Nephron progenitor cell (in vitro differentiated cells): ENCODE measurements at regions not wholly inside any gene's neighbourhood (a gene's known extent, or its start where the extent isn't known, plus 50 kb on each side); places are given as distances from the start of the nearest gene placed in this dataset.

Source experiments
- DNase-seq: peaks from one replicate; pipeline ENCODE4 v3.0.0; 2021
- H3K27ac Mint-ChIP-seq: 2 replicates; pipeline ENCODE4 v1.8.0; 2021; ENCODE audit warnings: mild to moderate bottlenecking, moderate library complexity, mixed read lengths
- H3K27me3 Mint-ChIP-seq: 2 replicates; pipeline ENCODE4 v1.8.0; 2021; ENCODE audit warnings: mild to moderate bottlenecking, low read depth, mixed read lengths; ENCODE audit not compliant: poor library complexity
- H3K36me3 Mint-ChIP-seq: 2 replicates; pipeline ENCODE4 v1.8.0; 2021; ENCODE audit warnings: low read depth, mixed read lengths
- H3K4me1 Mint-ChIP-seq: 2 replicates; pipeline ENCODE4 v1.8.0; 2021; ENCODE audit warnings: mixed read lengths
- H3K4me3 Mint-ChIP-seq: 2 replicates; pipeline ENCODE4 v1.8.0; 2021; ENCODE audit warnings: mild to moderate bottlenecking, moderate library complexity, mixed read lengths
- H3K9me3 Mint-ChIP-seq: 2 replicates; pipeline ENCODE4 v1.8.0; 2021; ENCODE audit warnings: mild to moderate bottlenecking, moderate library complexity, mixed read lengths
- CTCF ChIP-seq: fragments of 200-600 bp; sonication (generic); IDR thresholded peaks from 2 replicates; pipeline ENCODE4 v1.5.0; 2021; ENCODE audit warnings: antibody characterized with exemption

DNA sequence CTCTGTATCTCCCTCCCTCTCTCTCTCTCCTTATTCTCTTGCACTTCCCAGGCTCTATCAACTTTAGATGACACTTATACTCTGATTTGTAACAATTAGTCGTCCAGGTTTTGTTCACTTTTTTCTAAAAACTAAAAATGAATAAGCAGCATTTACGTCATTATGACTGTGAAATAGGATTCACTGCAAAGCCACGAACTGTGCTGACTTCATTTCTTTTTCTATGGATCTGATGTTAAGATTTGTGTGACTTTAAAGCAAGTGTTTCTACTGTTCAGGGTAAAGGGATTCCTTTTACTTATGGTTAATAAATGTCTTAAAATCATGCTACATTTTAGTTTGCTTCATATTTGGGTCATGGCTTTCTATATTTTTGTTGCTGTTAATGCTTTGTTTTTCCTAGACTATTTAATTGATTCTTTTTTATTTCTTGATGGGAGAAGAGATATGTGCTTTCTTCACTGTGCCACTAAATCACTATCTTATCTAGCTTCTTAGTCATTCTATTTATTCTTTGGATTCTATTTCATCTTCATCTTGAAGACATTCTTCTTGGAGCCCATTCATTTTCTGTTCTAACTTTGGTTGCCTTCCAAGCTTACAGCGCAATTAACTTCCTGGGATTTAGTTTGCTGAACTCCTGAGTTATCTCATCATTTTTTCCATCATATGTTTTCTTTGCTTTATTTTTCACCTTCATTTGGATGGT lies 480.4 kb upstream of the TRIB2 start:
- no peaks in the 10 kb centered on the region for H3K27me3 Mint-ChIP-seq
- no peaks in the 10 kb centered on the region for H3K9me3 Mint-ChIP-seq
- no peak overlapping the region for H3K27ac Mint-ChIP-seq
- no peak for TF ChIP-seq CTCF
- no peak overlapping the region for H3K4me3 Mint-ChIP-seq
- no peak for DNase-seq
- no peaks in the 10 kb centered on the region for H3K36me3 Mint-ChIP-seq
- no peaks in the 10 kb centered on the region for H3K4me1 Mint-ChIP-seq

GRCh38 chr2:12240206-12240605 lies 476.5 kb upstream of the TRIB2 start:
- H3K4me3 Mint-ChIP-seq = no peak overlapping the region
- no peak for TF ChIP-seq CTCF
- DNase-seq = no peak
- no peaks in the 10 kb centered on the region for H3K9me3 Mint-ChIP-seq
- H3K4me1 Mint-ChIP-seq = no peaks in the 10 kb centered on the region
- no peaks in the 10 kb centered on the region for H3K36me3 Mint-ChIP-seq
- H3K27me3 Mint-ChIP-seq = no peaks in the 10 kb centered on the region
- H3K27ac Mint-ChIP-seq = no peak overlapping the region

DNA sequence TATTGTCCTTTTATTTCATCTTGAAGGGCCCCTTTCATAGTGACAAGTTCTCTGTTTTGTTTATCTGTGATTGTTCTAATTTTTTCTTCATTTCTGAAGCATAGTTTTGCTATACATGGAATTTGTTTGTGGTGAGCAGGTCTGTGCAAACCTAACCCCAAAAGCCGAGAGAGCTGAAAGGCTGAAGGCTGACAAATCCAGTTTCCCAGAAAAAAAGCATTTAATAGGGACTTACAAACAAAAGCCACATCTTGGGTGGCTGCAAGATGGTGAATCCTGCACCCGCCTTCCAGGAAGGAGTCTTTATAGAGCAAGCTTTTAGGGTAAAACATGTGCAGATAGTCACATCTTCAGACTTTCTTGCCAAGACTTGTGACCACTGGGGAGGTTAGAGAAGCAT lies 473.4 kb upstream of the TRIB2 start:
- Mint-ChIP-seq H3K9me3 (no peaks in the 10 kb centered on the region), H3K4me1 (no peaks in the 10 kb centered on the region), H3K36me3 (no peaks in the 10 kb centered on the region), H3K4me3 (no peak overlapping the region), H3K27me3 (no peaks in the 10 kb centered on the region), H3K27ac (no peak overlapping the region)
- DNase-seq = no peak
- TF ChIP-seq CTCF = no peak

DNA sequence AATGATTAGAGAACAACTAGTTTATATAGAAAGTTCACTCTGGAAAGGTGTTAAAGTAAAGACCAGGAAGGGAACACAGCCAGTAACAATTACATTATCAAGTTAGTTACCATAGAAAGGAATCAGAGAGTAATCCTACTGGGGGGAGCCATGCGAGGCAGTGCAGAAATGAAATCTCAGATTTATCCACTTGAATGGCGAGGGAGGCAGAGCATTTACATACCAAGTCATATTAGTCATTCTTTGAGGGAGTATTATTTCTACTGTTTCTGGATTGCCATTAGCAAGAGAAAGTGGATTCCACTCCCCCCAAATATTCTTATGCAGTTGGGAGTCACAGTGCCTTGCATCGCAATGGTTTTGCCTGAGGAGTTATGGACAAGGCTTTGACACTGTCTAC lies 472.7 kb upstream of the TRIB2 start:
- no peaks in the 10 kb centered on the region for H3K27me3 Mint-ChIP-seq
- TF ChIP-seq CTCF = no peak
- H3K36me3 Mint-ChIP-seq = no peaks in the 10 kb centered on the region
- DNase-seq = no peak
- H3K9me3 Mint-ChIP-seq = no peaks in the 10 kb centered on the region
- no peak overlapping the region for H3K4me3 Mint-ChIP-seq
- H3K4me1 Mint-ChIP-seq = no peaks in the 10 kb centered on the region
- H3K27ac Mint-ChIP-seq = no peak overlapping the region

GRCh38 chr2:12251121-12251520 lies 465.6 kb upstream of the TRIB2 start:
- DNase-seq = no peak
- H3K4me1 Mint-ChIP-seq = no peaks in the 10 kb centered on the region
- no peaks in the 10 kb centered on the region for H3K9me3 Mint-ChIP-seq
- no peaks in the 10 kb centered on the region for H3K36me3 Mint-ChIP-seq
- H3K27me3 Mint-ChIP-seq = no peaks in the 10 kb centered on the region
- no peak overlapping the region for H3K4me3 Mint-ChIP-seq
- TF ChIP-seq CTCF = no peak
- no peak overlapping the region for H3K27ac Mint-ChIP-seq

- no peak overlapping the region for H3K4me3 Mint-ChIP-seq
- H3K9me3 Mint-ChIP-seq = no peaks in the 10 kb centered on the region
- no peaks in the 10 kb centered on the region for H3K27me3 Mint-ChIP-seq
- no peaks in the 10 kb centered on the region for H3K36me3 Mint-ChIP-seq
- DNase-seq = no peak
- TF ChIP-seq CTCF = no peak
- H3K27ac Mint-ChIP-seq = no peak overlapping the region
- H3K4me1 Mint-ChIP-seq = no peaks in the 10 kb centered on the region
Observed at GRCh38 chr2:12251749-12252148, 465.0 kb upstream of the TRIB2 start.
